Hypothalamus (tissue), 51 donors: ENCODE measurements at regions not wholly inside any gene's neighbourhood (a gene's known extent, or its start where the extent isn't known, plus 50 kb on each side); places are given as distances from the start of the nearest gene placed in this dataset.

Experiments
- DNase-seq, 51 donors: peaks; one replicate each; lab custom pipeline; 2025; lab: John Stamatoyannopoulos, UW

GRCh38 chr9:18202924-18203323 is 271.0 kb upstream of the ADAMTSL1 start:
- no peak for DNase-seq

GRCh38 chr9:18207735-18208134 is 266.2 kb upstream of the ADAMTSL1 start:
- no peak for DNase-seq

GRCh38 chr9:18208166-18209059 is 265.5 kb upstream of the ADAMTSL1 start:
- peak in 3 of 51 donors; percentile 0 to 4 (median 1) for DNase-seq

- DNase-seq, result no peak
Observed at GRCh38 chr9:18215626-18216025, 258.3 kb upstream of the ADAMTSL1 start.

- DNase-seq, result no peak
Observed at GRCh38 chr9:18216376-18216775, 257.6 kb upstream of the ADAMTSL1 start.

GRCh38 chr9:18228101-18228500 is 245.9 kb upstream of the ADAMTSL1 start:
- DNase-seq, result no peak

GRCh38 chr9:18229992-18230676 is 243.8 kb upstream of the ADAMTSL1 start:
- DNase-seq, result no peak

- no peak for DNase-seq
Observed at GRCh38 chr9:18233311-18233710, 240.6 kb upstream of the ADAMTSL1 start.

- DNase-seq, result no peak
Observed at GRCh38 chr9:18233776-18234445, 240.0 kb upstream of the ADAMTSL1 start.

- DNase-seq, result no peak
Observed at GRCh38 chr9:18235181-18235908, 238.6 kb upstream of the ADAMTSL1 start.

GRCh38 chr9:18236336-18236735 is 237.6 kb upstream of the ADAMTSL1 start:
- no peak for DNase-seq

GRCh38 chr9:18237776-18238175 is 236.2 kb upstream of the ADAMTSL1 start:
- no peak for DNase-seq

- DNase-seq, result peak in 1 of 51 donors; percentile 9
Observed at GRCh38 chr9:18238254-18238653, 235.7 kb upstream of the ADAMTSL1 start.

- no peak for DNase-seq
Observed at GRCh38 chr9:18238752-18239447, 235.1 kb upstream of the ADAMTSL1 start.

GRCh38 chr9:18240213-18240612 is 233.7 kb upstream of the ADAMTSL1 start:
- DNase-seq, result no peak

GRCh38 chr9:18245911-18246310 is 228.0 kb upstream of the ADAMTSL1 start:
- no peak for DNase-seq

GRCh38 chr9:18250053-18250452 is 223.9 kb upstream of the ADAMTSL1 start:
- no peak for DNase-seq

GRCh38 chr9:18253950-18254349 is 220.0 kb upstream of the ADAMTSL1 start:
- DNase-seq, result no peak

GRCh38 chr9:18255158-18255629 is 218.8 kb upstream of the ADAMTSL1 start:
- DNase-seq, result peak in 47 of 51 donors; percentile 2 to 88 (median 53)

- no peak for DNase-seq
Observed at GRCh38 chr9:18255747-18256146, 218.2 kb upstream of the ADAMTSL1 start.
